RCC 7860 (cell line): ENCODE measurements at regions not wholly inside any gene's neighbourhood (a gene's known extent, or its start where the extent isn't known, plus 50 kb on each side); places are given as distances from the start of the nearest gene placed in this dataset.
A peak's percentile ranks its signal among the peaks of the same experiment; 100 is the strongest.
"Not testable (repeated sequence)": the region's sequence is repeated elsewhere in the genome, so short reads cannot be mapped to it uniquely, and the experiment has no call there.

Experiments
- DNase-seq: peaks from one replicate; pipeline ENCODE4 v3.0.0-alpha.2; 2015; ENCODE audit warnings: low spot score
- FAIRE-seq: peaks from 2 replicates; lab custom pipeline; 2012; peaks lifted over from hg19 to GRCh38; lab: Jason Lieb, UNC

DNA sequence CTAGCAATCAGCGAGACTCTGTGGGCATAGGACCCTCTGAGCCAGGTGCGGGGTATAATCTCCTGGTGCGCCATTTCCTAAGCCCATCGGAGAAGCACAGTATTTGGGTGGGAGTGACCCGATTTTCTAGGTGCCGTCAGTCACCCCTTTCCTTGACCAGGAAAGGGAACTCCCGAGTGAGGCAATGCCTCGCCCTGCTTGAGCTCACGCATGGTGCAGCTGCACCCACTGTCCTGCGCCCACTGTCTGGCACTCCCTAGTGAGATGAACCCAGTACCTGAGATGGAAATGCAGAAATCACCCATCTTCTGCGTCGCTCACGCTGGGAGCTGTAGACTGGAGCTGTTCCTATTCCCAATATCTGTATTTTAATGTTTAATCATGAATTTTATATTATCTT is 408.6 kb downstream of the TDRD3 start:
- DNase-seq, FAIRE-seq: not testable (repeated sequence)

DNA sequence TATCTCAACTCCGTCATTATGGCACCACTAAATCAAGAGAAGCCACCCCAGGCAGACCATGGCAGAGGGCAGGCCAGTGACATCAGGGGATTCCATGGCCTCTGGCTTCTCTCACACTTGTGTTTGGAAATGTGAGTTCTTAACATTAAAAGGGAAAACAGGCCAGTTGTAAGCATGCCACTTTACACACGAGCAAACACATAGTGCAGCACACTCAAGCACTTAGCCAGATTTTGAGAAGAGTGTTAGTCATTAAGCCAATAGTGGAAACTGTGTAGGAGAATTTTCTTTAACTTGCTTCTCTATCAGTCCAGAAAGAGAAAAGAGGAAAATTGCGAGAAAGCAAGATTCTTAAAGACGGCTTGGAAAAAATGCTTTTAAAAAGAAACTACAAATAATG is 401.5 kb downstream of the TDRD3 start:
- FAIRE-seq (no peak), DNase-seq (no peak)

DNA sequence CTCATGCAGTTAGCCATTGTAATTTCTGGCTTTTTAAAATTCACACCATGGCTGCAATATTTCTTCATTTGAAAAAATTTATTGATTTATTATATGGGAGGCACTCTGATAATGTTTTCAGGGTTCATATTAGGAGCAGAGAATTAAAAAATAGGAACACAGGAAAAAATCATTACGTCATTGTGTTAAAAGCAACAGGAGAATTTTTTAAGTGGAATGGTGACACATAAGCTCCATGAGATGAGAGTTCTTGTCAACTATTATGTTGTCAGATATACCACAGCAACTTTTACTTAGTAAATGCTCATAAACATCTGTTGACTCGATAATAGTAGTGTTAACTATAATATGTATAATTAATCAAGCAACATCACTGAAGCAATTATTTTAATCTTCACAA is 400.1 kb downstream of the TDRD3 start:
- DNase-seq (no peak), FAIRE-seq (no peak)

DNA sequence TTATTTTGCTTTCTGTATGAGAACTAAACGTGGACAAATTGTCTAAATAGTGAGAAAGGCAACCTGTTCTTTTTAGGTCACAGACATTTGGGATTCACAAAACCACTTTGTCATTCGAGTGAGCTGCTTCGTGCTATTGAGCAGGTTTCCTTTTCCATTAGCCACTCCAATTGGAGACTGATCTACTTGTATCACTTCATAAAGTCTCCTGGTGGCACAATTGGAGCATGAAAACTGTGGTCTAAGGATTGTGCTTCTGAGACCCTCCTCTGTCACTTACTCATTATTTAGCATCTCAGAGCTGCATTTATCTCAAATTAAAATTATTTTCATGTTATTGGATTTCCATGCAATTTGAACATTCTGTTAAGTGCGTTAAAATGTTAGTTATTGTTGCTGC is 397.7 kb downstream of the TDRD3 start:
- FAIRE-seq (no peak), DNase-seq (no peak)

DNA sequence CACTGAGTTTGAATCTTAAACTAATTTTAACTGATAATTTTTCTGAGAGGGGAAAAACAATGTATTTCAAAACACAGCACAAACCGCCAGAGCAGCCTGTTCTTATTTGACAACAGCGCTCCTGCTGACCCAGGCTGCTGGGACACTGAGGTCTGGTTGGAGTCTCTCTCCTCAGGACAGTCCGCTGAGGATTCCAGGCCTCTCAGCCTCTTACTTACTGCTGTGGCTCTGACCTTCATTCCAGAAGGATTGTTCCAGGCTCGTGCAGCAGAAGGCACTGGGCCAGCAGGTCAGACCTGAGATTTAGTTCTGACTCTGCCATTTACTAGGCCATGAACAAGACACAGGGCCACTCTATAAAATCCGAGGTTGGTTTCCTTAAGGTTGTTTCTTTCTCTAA is 393.6 kb downstream of the TDRD3 start:
- FAIRE-seq (no peak), DNase-seq (no peak)

DNA sequence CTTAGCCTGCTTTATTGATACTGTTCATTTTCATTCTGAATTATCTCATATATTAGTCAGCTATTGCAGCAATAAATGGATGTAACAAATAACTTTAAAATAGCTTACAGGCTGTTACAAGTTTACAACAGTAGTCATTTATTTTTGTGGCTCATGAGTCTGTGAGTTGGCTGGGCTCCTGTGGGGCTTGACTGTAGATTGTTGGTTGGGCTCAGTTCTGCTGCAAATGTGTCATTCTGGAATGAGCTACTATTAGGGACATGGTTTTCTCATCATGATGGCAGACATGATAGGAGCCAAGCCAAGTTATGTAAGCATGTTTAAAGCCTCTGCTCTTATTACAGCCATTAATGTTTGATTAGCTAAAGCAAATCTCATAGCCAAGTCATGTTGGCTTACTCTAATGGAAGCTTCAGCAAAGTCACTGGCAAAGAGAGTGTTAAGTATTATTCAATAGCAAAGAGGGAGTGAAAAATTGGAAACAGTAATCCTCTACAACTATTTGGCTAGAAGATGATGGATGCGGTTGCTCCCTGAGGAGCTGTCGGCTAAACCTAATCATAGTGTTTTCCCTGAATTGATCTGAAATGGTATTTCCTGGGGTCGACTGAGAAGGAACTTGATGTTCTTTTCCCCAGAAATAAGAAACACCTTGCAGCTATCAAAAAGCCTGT is 391.3 kb downstream of the TDRD3 start:
- FAIRE-seq (no peak), DNase-seq (no peak)

DNA sequence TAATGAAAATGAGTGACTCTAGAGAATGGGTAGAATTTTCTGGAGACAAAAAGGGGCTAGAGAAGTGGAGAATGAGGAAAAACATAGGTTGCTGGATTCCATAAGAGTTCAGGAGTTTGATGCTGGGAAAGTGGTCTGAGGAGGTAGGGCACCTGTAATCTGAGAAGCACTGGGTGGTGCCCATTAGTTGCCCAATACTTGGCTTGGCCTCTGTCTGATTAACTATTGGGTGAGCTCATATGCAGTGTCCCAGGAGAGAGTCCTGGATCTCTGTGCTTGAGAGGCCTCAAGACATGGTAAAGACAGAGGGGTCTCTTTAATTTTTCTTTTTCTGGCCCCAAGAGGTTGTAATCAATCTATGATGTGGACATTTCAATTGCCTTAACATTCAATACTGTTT is 390.1 kb downstream of the TDRD3 start:
- DNase-seq (no peak), FAIRE-seq (no peak)

DNA sequence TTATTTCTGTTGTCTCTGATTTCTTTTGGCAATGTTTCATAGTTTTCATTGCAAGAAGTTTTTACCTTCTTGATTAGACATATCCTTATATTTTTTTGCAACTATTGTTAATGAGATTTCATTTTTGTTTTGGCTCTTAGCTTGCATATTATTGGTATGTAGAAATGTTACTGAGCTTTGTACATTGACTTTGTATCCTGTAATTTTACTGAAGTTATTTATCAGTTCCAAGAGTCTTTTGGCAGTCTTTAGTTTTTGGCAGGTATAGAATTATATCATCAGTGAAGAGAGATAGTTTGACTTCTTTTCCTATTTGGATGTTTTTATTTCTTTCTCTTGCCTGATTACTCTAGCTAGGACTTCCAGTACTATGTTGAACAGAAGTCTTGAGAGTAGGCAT is 375.7 kb downstream of the TDRD3 start:
- FAIRE-seq (no peak), DNase-seq (no peak)

DNA sequence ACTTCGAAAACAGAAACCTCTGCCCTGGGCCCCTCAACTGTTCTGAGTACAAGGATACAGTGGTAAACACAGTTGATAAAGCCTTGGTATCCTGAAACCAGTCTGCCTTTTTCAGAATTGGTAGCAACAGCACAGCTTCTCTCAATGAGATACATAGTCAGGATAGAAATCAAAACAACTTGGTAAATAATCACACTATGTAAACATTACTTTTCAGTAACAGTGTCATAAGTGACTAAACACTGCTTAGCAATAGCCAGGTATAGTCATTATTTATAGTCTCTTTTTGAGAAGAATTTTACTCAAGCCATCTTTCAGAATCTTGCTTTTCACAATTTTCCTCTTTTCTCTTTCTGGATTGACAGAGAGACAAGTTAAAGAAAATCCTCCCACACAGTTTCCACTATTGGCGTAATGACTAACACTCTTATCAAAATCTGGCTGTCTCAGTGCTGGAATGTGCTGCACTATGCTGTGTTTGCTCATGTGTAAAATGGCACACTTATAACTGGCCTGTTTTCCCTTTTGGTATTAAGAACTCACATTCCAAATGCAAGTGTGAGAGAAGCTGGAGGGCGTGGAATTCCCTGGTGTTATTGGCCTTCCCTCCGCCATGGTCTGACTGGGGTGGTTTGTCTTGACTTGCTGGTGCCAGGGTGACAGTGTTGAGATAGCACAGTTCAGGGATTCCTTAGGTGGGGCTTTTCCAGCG is 368.8 kb downstream of the TDRD3 start:
- DNase-seq (peak; percentile 87), FAIRE-seq (peak; percentile 77)

DNA sequence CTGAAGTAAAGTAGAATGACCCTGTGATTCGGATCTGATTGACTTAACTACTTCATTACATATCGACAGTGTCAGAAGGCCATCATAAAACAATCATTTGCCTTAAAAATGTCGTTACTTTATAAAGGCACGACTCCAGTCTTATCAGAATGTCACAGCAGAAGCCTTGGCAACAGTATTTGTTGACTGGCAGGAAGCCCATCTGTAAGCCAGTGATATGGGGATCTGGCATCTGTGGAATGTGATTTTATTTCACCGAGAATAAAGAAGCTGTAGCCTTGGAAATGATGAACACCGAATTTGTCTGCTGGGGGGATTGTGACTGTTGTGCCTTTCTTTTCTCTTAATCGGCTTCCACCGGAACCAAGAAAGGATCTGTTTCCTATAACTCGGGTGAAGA is 362.5 kb downstream of the TDRD3 start:
- DNase-seq (peak; percentile 83), FAIRE-seq (no peak)

DNA sequence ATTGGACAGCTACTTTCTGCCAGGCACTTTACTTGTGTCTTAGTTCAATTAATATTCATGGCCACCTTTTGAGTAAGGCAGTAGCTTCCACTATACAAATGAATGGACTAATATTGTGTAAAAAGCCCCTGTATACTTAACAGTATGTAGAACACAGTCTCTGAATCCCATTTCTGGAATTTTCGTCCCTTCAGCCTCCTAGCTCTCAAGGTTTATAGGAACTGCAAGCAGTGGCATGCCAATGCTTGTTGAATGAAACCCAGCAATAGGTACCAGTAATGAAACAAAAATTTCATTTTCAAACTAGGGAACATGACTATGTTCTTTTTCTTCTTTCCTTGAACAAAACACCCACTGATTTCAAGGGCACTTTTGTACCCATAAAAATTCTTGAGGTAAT is 361.6 kb downstream of the TDRD3 start:
- FAIRE-seq, result no peak
- DNase-seq, result no peak

DNA sequence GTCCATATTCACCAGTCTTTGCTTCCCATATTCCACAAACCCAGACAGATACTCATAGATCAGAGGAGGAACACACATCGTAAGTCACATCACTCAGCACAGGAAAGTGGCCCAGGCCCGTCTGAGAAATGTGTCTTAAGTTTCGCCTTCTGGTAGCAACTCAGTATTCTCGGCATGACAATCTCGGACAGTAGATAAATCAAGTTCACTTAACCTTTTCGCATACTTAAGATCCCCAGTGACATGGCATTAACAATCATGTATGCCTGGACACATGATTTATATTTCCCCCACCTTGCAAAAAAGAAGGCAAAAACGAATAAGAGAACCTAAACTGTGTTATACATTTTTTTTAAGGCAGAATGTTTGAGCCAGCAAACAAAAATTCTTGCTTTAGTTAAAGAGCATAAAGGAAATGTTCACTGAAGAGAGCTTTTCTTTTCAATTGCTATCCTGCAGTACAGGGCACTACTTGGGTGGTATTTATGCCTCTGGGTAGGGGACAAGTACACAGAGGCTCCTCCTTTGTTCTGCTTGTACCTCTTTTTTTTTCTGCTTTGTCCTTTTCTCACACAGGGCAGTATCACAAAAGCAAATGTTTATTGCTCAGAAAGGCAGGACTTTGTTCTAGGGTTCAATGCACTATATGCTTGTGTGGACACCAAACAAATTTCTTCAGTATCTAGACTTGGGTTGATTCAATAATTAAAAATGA is 360.6 kb downstream of the TDRD3 start:
- no peak for FAIRE-seq
- DNase-seq, result no peak

DNA sequence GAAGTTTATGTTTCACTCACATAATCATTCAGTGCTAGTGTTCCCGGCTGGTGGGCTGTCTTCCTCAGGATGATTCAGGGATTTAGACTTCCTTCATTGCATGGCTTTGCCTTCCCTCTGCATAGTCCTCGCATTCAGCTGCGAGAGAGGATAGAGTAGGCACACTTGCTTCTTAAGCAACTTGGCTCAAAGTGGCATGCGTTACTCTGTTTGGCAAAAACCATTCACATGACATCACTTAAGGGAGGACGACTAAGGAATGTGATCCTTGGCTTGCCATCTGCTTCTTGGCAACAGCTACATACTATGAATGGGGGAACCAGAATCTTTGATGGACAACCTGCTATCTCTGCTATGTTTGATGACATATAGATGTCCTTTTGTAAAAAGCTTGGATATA is 359.3 kb downstream of the TDRD3 start:
- FAIRE-seq (no peak), DNase-seq (peak; percentile 27)

DNA sequence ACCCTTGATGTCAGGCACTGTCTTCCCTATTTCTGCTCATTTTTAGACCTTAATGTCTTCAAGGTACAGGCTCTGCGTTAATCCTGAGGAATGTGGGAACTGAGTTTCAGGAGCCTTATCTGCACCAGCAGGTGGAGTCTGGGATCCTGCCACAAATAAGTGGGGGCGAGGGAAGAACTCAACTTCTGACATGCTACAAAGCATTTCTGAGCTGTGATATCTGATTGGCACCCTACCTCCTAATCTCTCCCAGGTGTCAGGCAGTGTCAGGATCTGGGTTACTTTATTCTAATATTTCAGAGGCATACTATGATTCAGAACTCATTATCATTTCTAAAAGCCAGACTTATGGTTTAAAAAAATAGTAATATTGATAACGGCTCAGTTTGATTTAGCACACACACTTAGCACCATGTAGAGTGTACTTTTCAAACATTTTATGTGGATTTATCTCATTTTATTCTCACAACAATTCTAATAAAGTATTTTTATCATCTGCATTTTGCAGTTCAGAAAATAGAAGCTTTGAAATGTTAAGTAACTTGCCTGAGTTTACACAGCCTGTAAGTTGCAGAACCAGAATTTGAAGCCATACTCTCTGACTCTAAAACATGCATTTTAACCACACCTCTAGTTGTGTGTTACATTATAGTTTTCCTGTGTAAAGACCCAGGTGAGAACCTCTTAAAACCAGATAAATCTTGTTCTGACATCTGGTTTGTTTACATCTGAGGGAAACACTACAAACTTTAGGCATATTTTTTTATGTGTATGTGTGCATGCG is 358.6 kb downstream of the TDRD3 start:
- no peak for FAIRE-seq
- DNase-seq, result no peak

DNA sequence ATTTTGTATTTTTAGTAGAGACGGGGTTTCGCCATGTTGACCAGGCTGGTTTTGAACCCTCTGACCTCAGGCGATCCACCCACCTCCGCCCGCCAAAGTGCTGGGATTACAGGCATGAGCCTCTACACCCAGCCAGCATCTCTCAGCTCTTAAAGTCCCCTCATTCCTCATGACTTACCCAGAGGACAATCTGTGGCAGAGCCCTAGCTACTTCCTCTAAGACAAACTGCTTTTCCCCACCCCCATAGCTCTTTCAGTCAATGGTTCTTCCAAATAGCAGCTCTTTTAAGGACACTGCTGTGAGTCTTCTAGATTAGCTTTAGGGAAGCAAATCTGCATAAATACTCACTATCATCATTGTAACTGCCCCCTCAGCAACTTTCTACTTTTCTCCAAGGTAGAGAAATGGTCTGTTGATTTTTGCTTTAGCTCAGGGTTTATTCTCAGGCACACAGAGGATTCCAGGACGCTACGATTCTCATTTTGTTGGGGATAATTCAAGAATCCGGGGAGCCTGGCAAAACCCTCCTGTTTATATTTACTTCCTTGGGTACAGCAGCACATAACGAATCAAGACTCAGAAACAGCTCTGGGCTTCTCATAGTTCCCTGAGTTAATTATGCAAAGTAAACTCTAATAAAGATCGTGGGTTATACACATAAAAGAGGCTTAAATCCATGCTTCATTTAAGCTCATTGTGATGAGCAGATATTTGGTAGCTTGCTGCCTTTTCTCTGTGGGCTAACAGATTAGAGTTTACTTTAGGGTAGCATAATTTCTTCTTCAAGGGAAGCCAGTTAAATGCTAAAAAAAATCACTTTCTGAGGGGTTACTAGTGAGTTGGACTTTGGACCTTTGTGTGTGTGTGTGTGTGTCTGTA is 357.4 kb downstream of the TDRD3 start:
- FAIRE-seq, result no peak
- no peak for DNase-seq

DNA sequence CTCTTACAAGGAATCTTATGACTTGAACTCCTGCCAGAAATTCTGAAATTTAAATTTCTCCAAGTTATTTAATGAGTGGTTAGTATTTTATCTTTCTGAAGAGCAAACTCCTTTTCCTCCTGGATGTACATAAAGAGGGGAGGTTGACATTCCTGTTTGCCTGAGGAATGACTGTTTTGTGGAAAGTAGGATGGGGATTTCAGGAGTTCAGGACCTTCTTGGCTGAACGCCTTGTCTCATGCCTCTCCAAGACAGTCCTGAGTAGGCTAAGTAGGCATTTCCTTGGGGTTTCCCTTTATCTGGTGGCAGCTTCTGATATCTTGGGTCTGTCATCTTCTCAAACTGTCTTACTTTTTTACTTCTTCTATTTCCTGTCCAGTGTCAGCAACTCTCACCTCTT is 356.6 kb downstream of the TDRD3 start:
- DNase-seq (no peak), FAIRE-seq (no peak)

DNA sequence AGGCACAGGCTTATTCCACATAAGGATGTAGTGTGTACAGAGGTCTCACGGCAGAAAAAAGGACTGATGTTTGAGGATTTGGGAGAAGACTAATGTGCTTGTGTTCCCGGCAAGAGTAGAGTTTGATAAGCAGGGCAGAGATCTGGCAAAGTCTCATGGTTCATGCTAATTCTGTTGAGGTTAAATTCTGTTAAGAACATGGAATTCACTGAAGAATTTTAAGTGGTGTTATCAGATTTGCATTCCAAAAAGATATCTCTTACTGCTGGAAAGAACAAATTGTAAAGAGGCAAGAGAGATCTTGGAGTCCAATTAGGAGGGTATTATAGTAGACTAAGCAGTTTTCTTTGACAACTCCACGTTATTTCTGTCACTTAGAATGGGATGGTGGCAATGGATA is 348.3 kb downstream of the TDRD3 start:
- DNase-seq (no peak), FAIRE-seq (no peak)

DNA sequence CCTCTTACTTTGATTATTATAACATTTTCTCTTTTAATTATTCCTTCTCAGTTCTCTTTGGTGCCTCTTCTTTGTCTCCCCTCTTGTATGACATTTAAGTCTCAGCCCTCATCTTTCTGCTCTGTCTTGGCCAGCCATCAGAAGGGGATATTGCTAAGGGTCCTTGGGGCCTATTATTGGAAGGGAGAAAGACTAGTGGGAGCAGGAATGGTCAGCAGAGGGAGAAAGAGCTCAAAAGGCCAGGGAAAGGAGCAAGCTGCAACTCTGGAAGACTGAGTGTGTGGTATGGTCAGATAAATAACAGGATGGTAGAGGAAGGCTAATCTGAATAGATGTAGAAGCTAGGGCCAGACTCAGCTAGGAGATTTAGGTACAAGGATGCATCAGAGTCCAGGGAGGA is 336.9 kb downstream of the TDRD3 start:
- DNase-seq (no peak), FAIRE-seq (no peak)

DNA sequence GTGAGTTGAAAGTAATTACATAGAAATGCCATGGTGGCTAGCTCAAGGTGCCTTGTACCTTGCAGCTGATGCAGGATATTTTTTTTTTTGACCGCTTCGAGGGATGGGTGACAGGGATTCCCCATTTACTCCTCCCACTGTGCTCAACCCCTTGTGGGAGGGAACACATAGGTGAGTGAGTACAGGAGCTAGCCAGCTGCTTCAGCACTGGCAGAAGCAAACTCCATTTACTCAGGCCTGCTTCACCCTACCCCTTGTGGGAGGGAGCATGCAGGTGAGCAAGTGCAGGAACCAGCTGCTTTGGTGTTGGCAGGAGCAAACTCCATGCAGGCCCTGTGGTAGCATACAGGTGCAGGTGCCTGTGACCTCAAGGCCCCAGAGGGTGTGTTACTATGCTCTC is 330.1 kb downstream of the TDRD3 start:
- no peak for FAIRE-seq

DNA sequence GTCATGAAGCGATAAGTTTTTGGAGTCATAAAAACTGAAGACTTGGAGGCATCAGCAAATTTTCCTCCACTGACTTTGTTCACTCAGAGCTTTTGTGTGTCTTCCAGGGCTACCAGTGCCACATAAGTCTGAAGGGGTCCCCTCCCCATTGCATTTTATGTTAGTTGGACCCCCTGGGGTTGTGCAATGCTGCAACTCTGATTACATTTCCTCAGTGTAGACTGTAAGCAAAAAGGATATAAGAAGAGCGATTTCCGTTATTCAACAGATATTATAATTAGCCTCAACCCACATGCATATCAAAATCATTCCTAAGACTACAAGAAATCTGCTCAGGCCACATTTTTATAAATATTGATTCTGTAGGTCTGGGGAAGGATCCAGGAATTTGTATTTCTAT is 324.0 kb downstream of the TDRD3 start:
- no peak for FAIRE-seq
- DNase-seq, result no peak

More for the DNA sequence above, 330.1 kb downstream of the TDRD3 start:
- no peak for DNase-seq
